ENCODE measurements at regions not wholly inside any gene's neighbourhood (a gene's known extent, or its start where the extent isn't known, plus 50 kb on each side); places are given as distances from the start of the nearest gene placed in this dataset.

GRCh38 chr3:78273326-78273725, 1233.4 kb downstream of the ROBO2 start:
- DNase-seq (ENCODE audit: low read depth), result no peak
- no peak overlapping the region for H3K4me3 ChIP-seq (ENCODE audit: low read depth, low read length)
- no peak for TF ChIP-seq CTCF (IDR thresholded peaks at IDR 0.05; ENCODE audit: insufficient read depth, low read depth, low read length)

- DNase-seq (ENCODE audit: low read depth), result no peak
- TF ChIP-seq CTCF (IDR thresholded peaks at IDR 0.05; ENCODE audit: insufficient read depth, low read depth, low read length), result no peak
- no peak overlapping the region for H3K4me3 ChIP-seq (ENCODE audit: low read depth, low read length)
These were observed 1234.7 kb downstream of the ROBO2 start for GRCh38 chr3:78274475-78275065.

- no peak overlapping the region for H3K4me3 ChIP-seq (ENCODE audit: low read depth, low read length)
These were observed 1235.5 kb downstream of the ROBO2 start for GRCh38 chr3:78275420-78275852.

GRCh38 chr3:78277220-78277619, 1237.3 kb downstream of the ROBO2 start:
- no peak for DNase-seq (ENCODE audit: low read depth)
- TF ChIP-seq CTCF (IDR thresholded peaks at IDR 0.05; ENCODE audit: insufficient read depth, low read depth, low read length), result no peak
- no peak overlapping the region for H3K4me3 ChIP-seq (ENCODE audit: low read depth, low read length)

More at GRCh38 chr3:78275420-78275852, 1235.5 kb downstream of the ROBO2 start:
- TF ChIP-seq CTCF (IDR thresholded peaks at IDR 0.05; ENCODE audit: insufficient read depth, low read depth, low read length), result no peak
- DNase-seq (ENCODE audit: low read depth), result no peak

- no peak overlapping the region for H3K4me3 ChIP-seq (ENCODE audit: low read depth, low read length)
- TF ChIP-seq CTCF (IDR thresholded peaks at IDR 0.05; ENCODE audit: insufficient read depth, low read depth, low read length), result no peak
- no peak for DNase-seq (ENCODE audit: low read depth)
These were observed 1237.9 kb downstream of the ROBO2 start for GRCh38 chr3:78277801-78278200.

GRCh38 chr3:78279091-78279490, 1239.2 kb downstream of the ROBO2 start:
- no peak overlapping the region for H3K4me3 ChIP-seq (ENCODE audit: low read depth, low read length)
- no peak for DNase-seq (ENCODE audit: low read depth)
- no peak for TF ChIP-seq CTCF (IDR thresholded peaks at IDR 0.05; ENCODE audit: insufficient read depth, low read depth, low read length)

- no peak for DNase-seq (ENCODE audit: low read depth)
- no peak for TF ChIP-seq CTCF (IDR thresholded peaks at IDR 0.05; ENCODE audit: insufficient read depth, low read depth, low read length)
- H3K4me3 ChIP-seq (ENCODE audit: low read depth, low read length), result no peak overlapping the region
These were observed 1241.5 kb downstream of the ROBO2 start for GRCh38 chr3:78281381-78281780.
